Limb (tissue), 2 donors: ENCODE measurements at regions not wholly inside any gene's neighbourhood (a gene's known extent, or its start where the extent isn't known, plus 50 kb on each side); places are given as distances from the start of the nearest gene placed in this dataset.

Experiments used
- DNase-seq, 2 donors: peaks; one replicate each; pipeline ENCODE4 v3.0.0-alpha.2; 2016; ENCODE audit errors: extremely low spot score in 2 of 2

GRCh38 chr1:219801156-219801820, 127.1 kb downstream of the SLC30A10 start:
- DNase-seq: no peak

GRCh38 chr1:219798283-219799030, 129.9 kb downstream of the SLC30A10 start:
- DNase-seq: no peak

- DNase-seq: no peak
Measured at GRCh38 chr1:219797683-219798082, 130.7 kb downstream of the SLC30A10 start.

GRCh38 chr1:219797009-219797408, 131.3 kb downstream of the SLC30A10 start:
- DNase-seq: no peak

GRCh38 chr1:219795363-219795917, 132.9 kb downstream of the SLC30A10 start:
- no peak for DNase-seq

- DNase-seq: no peak
Measured at GRCh38 chr1:219794085-219794743, 134.1 kb downstream of the SLC30A10 start.

- peak in 1 of 2 donors; percentile 69 for DNase-seq
Measured at GRCh38 chr1:219792337-219793021, 135.9 kb downstream of the SLC30A10 start.

GRCh38 chr1:219791766-219792165, 136.6 kb downstream of the SLC30A10 start:
- DNase-seq: no peak

GRCh38 chr1:219790834-219791615, 137.3 kb downstream of the SLC30A10 start:
- no peak for DNase-seq

- no peak for DNase-seq
Measured at GRCh38 chr1:219788700-219789099, 139.7 kb downstream of the SLC30A10 start.

GRCh38 chr1:219788091-219788490, 140.3 kb downstream of the SLC30A10 start:
- DNase-seq: no peak

- no peak for DNase-seq
Measured at GRCh38 chr1:219784660-219785381, 143.5 kb downstream of the SLC30A10 start.

GRCh38 chr1:219783605-219784235, 144.6 kb downstream of the SLC30A10 start:
- DNase-seq: no peak

- no peak for DNase-seq
Measured at GRCh38 chr1:219782929-219783328, 145.4 kb downstream of the SLC30A10 start.

- no peak for DNase-seq
Measured at GRCh38 chr1:219782311-219782710, 146.0 kb downstream of the SLC30A10 start.

- no peak for DNase-seq
Measured at GRCh38 chr1:219781491-219781890, 146.9 kb downstream of the SLC30A10 start.

GRCh38 chr1:219778793-219779369, 149.5 kb downstream of the SLC30A10 start:
- DNase-seq: no peak

GRCh38 chr1:219778110-219778509, 150.2 kb downstream of the SLC30A10 start:
- no peak for DNase-seq

- no peak for DNase-seq
Measured at GRCh38 chr1:219774386-219774785, 154.0 kb downstream of the SLC30A10 start.
